NT2/D1 (cell line): ENCODE measurements at regions not wholly inside any gene's neighbourhood (a gene's known extent, or its start where the extent isn't known, plus 50 kb on each side); places are given as distances from the start of the nearest gene placed in this dataset.

Source experiments
- SUZ12 ChIP-seq: IDR thresholded peaks from 2 replicates; pipeline ENCODE4 v1.6.1; 2011; ENCODE audit not compliant: insufficient read length, insufficient read depth; ENCODE audit errors: extremely low read depth
- YY1 ChIP-seq: IDR thresholded peaks from 2 replicates; pipeline ENCODE4 v1.6.1; 2011; ENCODE audit not compliant: insufficient read length, insufficient read depth
- ZNF274 ChIP-seq: IDR thresholded peaks from 2 replicates; pipeline ENCODE4 v1.6.1; 2011; ENCODE audit warnings: mild to moderate bottlenecking, low read depth, low read length

DNA sequence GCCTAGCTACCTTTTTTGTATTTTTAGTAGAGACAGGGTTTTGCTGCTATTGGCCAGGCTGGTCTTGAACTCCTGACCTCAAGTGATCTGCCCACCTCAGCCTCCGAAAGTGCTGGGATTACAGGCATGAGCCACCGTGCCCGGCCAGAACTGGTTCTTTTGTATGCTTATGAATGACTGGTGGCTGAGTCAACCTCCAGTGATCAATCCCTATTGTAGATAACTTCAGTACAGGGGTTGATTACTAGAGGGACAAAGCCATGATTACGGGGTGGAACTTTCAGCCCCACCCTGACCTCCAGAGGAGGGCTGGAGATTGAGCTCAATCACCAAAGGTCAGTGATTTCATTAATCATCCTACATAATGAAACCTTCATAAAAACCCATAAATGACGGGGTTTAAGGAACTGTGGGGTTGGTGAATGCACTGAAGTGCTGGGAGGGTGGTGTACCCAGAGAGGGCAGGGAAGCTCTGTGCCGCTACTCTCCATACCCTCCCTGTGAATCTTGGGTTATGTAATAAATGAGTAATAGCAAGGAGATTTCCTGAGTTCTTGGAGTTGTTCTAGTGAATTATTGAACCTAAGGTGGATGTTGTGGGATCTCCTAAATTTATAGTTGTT is 281.8 kb upstream of the CXCR4 start:
- TF ChIP-seq ZNF274 (no peak), YY1 (no peak), SUZ12 (no peak)
